ENCODE measurements at regions not wholly inside any gene's neighbourhood (a gene's known extent, or its start where the extent isn't known, plus 50 kb on each side); places are given as distances from the start of the nearest gene placed in this dataset.

- no peak for TF ChIP-seq FOXA1 (IDR thresholded peaks at IDR 0.05; ENCODE audit: borderline replicate concordance)
- no peak for TF ChIP-seq ELF1 (tag; IDR thresholded peaks at IDR 0.05)
- TF ChIP-seq CTCF (IDR thresholded peaks at IDR 0.05 in 2 of 3, conservative IDR thresholded peaks at IDR 0.05 in 1 of 3; ENCODE audit: insufficient read depth in 2 of 3, low read depth in 1 of 3, low read length in 3 of 3): no peak
Observed at GRCh38 chr3:76820481-76820880, 219.4 kb upstream of the ROBO2 start.

Measured in K562 (cell line).